DMS 273 (cell line): ENCODE measurements at regions not wholly inside any gene's neighbourhood (a gene's known extent, or its start where the extent isn't known, plus 50 kb on each side); places are given as distances from the start of the nearest gene placed in this dataset.
"Not testable (repeated sequence)": the region's sequence is repeated elsewhere in the genome, so short reads cannot be mapped to it uniquely, and the experiment has no call there.

Source experiments
- DNase-seq: peaks from one replicate; lab custom pipeline; 2025; ENCODE audit not compliant: unreplicated experiment; lab: John Stamatoyannopoulos, UW

GRCh38 chr3:153437666-153438065, 275.6 kb downstream of the RAP2B start:
- DNase-seq, result no peak

DNA sequence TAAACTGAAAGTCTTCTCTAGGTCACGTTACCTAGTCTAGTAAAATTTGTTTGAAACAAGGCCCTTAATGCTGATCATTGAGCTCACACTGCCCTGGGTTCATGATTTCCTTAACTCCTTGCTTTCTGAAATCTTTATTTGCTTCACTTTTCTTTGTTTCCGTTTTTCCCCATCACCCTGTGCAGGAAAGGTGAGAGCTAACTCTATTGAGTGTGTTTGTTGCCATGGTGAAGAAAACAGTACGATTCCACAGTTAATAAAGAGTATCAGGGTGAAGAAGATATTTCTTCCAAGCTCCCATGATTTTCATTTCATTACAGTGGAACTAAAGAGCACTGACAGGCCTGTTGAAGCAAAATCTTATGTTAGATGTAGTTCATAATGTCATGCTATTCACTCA, 276.2 kb downstream of the RAP2B start:
- no peak for DNase-seq

GRCh38 chr3:153439780-153440179, 277.8 kb downstream of the RAP2B start:
- DNase-seq, result peak; percentile 5

DNA sequence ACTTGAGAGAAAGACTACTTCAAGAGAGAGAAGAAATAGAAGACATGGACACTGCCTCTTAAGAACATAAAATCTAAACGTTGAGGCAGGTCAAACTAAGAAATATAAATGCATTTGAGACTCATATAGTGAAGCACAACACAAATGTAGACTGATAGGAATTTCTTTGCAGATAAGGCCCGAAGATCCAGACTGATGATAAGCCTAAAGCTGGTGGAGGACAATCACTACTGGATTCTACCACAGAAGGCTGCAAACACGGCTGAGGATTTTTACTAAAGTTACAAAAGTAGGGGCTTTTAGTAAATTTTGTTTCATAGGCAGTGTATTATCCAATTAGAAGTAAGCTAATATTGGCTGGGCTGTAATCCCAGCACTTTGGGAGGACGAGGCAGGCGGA, 278.3 kb downstream of the RAP2B start:
- no peak for DNase-seq

DNA sequence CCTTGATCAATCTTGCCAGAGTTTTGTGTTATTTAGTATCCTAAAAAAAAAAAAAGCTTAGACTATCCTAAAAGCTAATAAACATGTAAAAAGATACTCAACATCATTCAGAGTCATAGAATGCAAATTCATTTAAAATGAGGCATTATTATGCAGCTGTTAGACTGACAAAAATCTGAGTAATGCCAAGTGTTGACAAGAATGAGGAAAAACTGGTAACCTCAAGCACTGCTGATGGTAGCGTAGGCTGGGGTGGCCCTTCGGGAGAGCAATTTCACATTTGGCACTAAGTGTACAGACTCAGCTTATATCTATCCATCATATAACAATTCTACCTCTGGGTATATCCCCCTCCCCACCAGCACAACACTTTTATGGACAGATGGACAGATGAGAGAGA, 280.4 kb downstream of the RAP2B start:
- DNase-seq, result no peak

- DNase-seq, result no peak
Observed at GRCh38 chr3:153442799-153443487, 280.9 kb downstream of the RAP2B start.

DNA sequence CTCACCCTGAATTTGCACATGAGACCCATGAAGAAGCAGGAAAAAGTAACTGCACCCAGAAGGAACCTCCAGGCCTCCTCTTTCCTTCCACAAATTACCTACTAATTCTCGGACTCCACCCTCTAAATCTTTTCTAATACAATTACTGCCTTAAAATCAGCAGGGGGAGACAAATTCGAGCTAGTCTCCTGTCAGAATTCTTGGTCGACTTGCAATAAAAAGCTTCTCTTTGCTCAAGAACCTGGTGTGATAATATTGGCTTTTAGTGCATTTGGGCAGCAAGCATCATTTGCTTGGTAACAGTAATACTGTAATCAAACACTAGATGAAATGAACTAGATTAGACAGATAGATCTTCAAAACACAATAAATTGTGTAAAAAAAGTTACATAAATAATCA, 281.9 kb downstream of the RAP2B start:
- peak; percentile 21 for DNase-seq

GRCh38 chr3:153445817-153446216, 283.8 kb downstream of the RAP2B start:
- DNase-seq, result no peak

GRCh38 chr3:153448151-153448829, 286.3 kb downstream of the RAP2B start:
- no peak for DNase-seq

DNA sequence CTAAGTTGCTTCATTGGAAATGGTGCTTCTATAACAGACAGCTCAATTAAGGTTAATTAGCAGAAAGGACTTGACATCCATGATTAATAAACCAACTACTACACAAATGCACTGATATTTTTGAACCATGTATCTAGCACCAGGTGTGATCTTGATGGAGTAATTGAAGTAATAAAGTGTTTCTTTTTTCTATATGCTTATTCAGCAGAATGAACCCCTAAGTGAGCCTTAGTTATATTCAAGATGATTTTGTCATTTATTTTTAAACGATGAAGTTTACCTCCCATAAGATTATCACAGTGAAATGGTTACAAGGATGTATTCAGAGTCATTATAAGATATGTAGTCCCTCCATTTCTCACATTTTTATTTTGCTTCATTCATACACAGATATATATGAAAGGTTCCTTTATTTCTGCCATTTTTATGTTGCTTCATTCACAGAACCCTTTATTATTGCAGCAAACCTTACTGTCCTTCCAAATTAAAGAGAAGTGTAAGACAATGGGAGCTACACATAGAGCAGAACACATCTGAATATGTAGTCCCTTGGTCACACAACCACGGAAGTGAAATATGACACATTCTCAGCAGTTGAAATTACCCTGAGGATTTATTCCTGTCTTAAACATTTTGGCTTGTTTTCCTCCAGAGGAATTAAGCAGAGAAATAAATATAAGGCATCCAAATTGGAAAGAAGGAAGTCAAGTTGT, 295.0 kb downstream of the RAP2B start:
- no peak for DNase-seq

- no peak for DNase-seq
Observed at GRCh38 chr3:153458881-153459280, 296.9 kb downstream of the RAP2B start.

GRCh38 chr3:153462545-153462944, 300.5 kb downstream of the RAP2B start:
- no peak for DNase-seq

DNA sequence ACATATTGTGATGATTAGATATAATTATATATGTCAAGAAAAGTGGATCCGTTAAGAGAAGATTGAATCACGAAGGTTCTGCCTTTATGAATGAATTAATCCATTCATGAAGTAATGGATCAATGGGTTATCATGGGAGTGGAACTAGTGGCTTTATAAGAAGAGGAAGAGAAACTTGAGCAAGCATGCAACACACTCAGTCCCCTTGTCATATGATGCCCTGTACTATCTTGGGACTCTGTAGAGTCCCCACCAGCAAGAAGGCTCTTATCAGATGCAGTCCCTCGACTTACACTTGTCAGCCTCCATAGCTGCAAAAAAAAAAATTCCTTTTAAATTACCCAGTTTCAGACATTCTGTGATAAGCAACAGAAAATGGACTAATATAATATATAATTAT, 301.9 kb downstream of the RAP2B start:
- DNase-seq, result no peak

GRCh38 chr3:153469162-153469561, 307.1 kb downstream of the RAP2B start:
- DNase-seq, result no peak

DNA sequence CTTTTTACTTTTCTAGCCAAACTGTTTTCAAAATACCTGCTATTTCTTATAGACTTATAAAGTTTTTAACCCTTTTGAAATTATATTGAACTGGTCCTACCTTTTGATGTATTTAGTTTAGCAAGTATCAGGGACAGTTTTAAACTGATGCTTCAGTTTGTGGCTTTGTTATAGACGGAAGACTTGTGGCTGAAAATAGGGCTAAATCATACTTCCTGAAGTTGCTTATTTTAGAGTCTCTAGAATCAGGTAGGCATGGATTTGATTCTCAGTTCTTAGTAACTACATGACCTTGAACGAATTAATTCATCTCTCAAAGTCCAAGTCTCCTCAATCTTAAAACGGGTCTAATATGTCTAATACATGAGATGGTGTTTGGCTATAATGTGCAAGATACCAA, 322.8 kb downstream of the RAP2B start:
- no peak for DNase-seq

DNA sequence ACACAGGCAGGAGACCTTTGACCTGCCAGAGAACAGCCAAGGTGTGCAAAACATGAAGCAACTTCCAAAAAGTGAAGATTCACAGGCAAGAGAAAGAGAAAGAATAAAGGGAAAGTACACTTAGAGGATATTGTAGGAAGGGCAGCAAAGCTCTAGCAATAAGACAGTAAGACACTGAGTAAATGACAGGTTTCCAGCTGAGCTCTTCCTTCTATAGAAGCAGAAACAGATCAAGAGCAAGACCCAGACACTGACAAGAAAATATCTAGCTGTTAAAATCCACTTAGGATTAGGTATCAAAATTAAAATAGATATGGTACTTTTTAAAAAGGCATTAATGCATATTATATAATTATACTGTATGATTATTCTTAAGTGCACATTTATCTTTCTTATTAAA, 333.4 kb downstream of the RAP2B start:
- DNase-seq, result no peak

DNA sequence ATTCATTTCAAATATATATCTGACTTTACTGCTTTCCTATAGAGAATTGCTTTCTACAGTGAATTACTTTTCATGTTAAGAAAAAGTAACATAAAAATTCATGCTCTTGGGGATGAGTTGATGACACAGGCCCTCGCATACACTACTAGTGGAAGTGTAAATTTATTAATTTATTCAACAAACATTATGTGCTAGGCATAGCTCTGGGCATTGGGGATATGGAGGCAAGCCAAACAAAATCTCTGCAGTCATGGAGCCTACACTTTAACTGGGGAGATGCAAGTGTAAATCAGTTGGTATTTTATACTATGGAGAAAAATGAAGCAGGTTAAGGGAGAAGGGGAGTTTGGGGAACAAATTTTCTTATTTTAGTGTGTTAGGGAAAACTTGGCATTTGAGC, 340.7 kb downstream of the RAP2B start:
- no peak for DNase-seq

DNA sequence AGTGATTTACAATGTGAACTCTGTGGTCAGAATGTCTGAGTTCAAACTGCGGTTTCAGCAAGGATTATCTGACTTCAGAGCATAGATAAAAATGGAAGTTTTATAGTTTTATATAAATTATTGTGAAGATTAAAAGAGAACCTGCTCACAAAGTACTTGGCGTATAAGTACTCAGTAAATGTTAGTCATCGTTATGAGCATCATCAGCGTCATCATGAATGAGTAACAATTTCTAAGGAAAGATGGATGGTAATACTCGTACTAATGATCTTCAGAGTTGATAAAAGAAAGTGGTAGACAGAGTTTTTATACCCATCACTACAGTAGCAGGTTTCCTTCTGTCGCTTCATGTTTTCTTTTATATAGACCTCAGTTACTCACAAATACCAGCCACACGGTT, 341.8 kb downstream of the RAP2B start:
- DNase-seq, result no peak

DNA sequence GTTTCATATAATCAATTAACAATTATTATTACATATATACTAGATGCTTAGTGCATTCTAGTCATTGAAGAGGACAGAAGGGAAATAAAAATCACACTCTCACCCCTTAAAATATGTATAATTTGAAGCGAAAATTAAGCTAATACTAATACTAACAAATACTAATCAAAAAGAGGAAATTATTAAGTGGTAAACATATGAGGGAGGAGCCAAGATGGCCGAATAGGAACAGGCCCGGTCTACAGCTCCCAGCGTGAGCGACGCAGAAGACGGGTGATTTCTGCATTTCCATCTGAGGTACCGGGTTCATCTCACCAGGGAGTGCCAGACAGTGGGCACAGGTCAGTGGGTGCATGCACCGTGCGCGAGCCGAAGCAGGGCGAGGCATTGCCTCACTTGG, 344.2 kb downstream of the RAP2B start:
- DNase-seq, result not testable (repeated sequence)

DNA sequence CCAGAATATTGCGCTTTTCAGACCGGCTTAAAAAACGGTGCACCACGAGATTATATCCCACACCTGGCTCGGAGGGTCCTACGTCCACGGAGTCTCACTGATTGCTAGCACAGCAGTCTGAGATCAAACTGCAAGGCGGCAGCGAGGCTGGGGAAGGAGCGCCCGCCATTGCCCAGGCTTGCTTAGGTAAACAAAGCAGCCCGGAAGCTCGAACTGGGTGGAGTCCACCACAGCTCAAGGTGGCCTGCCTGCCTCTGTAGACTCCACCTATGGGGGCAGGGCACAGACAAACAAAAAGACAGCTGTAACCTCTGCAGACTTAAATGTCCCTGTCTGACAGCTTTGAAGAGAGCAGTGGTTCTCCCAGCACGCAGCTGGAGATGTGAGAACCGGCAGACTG, 344.7 kb downstream of the RAP2B start:
- not testable (repeated sequence) for DNase-seq

- peak; percentile 24 for DNase-seq
Observed at GRCh38 chr3:153513236-153513635, 351.2 kb downstream of the RAP2B start.

GRCh38 chr3:153528473-153528872, 366.4 kb downstream of the RAP2B start:
- DNase-seq, result no peak
